Adrenal gland (tissue), 5 donors: ENCODE measurements at regions not wholly inside any gene's neighbourhood (a gene's known extent, or its start where the extent isn't known, plus 50 kb on each side); places are given as distances from the start of the nearest gene placed in this dataset.

Experiments used
- CTCF ChIP-seq, 6 experiments: fragments of 450-650 bp in 4 of 6; fragments of 200-600 bp in 2 of 6; sonication (generic) in 1 of 6; IDR thresholded peaks; 1 replicate in 5 of 6; 2 replicates in 1 of 6; pipeline versions ENCODE4 v1.5.1 to v1.8.0; 2016 to 2021; ENCODE audit warnings: antibody characterized with exemption in 6 of 6, mild to moderate bottlenecking in 2 of 6, moderate library complexity in 1 of 6
- POLR2A ChIP-seq, 2 donors: fragments of 450-650 bp; IDR thresholded peaks; one replicate each; pipeline ENCODE4 v1.6.1; 2017; ENCODE audit warnings: antibody characterized with exemption in 2 of 2, mild to moderate bottlenecking in 2 of 2, moderate library complexity in 1 of 2
- donor health status: DM: no; HTN: no; CAD: no.

- TF ChIP-seq POLR2A (IDR thresholded peaks at IDR 0.05) (no peak), CTCF (IDR thresholded peaks at IDR 0.05) (no peak)
Measured at GRCh38 chr21:28598214-28598613, 394.5 kb downstream of the LTN1 start.
